GM19455 (cell line): ENCODE measurements at regions not wholly inside any gene's neighbourhood (a gene's known extent, or its start where the extent isn't known, plus 50 kb on each side); places are given as distances from the start of the nearest gene placed in this dataset.

ENCODE experiments used
- ATAC-seq: cut with Tn5 transposase; IDR thresholded peaks from one replicate; pipeline ENCODE4 v1.9.1; 2021; ENCODE audit not compliant: unreplicated experiment

- no peak for ATAC-seq
These were observed 53.4 kb downstream of the FOXB1 start for GRCh38 chr15:60057554-60057953.

GRCh38 chr15:60059186-60059585 lies 55.1 kb downstream of the FOXB1 start:
- ATAC-seq = no peak

- no peak for ATAC-seq
These were observed 57.6 kb downstream of the FOXB1 start for GRCh38 chr15:60061758-60062157.

DNA sequence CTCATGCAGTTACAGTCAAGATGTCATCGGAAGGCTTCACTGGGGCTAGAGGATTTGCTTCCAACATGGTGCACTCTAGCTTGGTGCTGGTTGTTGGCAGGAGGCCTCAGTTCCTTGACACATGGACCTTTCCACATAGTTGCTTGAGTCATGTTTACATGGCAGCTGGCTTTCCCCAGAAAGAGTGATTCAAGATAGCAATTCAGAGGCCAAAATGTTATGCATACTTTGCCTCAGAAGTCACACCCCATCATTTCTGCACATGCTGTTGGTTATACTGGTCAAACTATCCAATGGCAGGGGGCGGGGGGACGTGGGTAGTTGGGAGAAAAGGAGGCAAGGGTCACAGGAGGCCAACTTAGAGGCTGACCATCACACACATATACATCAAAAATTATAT lies 58.7 kb downstream of the FOXB1 start:
- ATAC-seq = no peak

DNA sequence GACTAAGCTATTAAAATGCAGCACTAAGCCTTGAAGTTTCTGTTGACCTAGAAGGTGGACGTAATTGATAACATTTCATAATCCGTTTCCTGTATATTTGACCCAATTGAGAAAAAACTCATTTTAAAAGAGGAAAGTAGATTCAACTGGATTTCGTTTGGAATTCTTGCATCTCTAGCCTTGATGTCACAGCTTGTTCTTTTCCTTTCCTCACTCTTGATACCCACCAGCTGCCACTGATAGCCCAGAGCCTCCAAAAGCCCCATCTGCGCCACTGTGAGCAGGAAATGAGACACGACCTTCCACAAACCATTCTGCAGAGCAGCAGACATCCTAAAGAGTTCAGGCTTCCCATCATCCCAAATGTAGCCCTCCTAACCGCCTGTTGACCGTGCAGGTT lies 61.8 kb downstream of the FOXB1 start:
- ATAC-seq = no peak

GRCh38 chr15:60070838-60071493 lies 66.9 kb downstream of the FOXB1 start:
- no peak for ATAC-seq

- no peak for ATAC-seq
These were observed 68.8 kb downstream of the FOXB1 start for GRCh38 chr15:60072826-60073465.

GRCh38 chr15:60073466-60073840 lies 69.3 kb downstream of the FOXB1 start:
- no peak for ATAC-seq

- no peak for ATAC-seq
These were observed 70.2 kb downstream of the FOXB1 start for GRCh38 chr15:60074181-60074885.

GRCh38 chr15:60076045-60076444 lies 71.9 kb downstream of the FOXB1 start:
- no peak for ATAC-seq

DNA sequence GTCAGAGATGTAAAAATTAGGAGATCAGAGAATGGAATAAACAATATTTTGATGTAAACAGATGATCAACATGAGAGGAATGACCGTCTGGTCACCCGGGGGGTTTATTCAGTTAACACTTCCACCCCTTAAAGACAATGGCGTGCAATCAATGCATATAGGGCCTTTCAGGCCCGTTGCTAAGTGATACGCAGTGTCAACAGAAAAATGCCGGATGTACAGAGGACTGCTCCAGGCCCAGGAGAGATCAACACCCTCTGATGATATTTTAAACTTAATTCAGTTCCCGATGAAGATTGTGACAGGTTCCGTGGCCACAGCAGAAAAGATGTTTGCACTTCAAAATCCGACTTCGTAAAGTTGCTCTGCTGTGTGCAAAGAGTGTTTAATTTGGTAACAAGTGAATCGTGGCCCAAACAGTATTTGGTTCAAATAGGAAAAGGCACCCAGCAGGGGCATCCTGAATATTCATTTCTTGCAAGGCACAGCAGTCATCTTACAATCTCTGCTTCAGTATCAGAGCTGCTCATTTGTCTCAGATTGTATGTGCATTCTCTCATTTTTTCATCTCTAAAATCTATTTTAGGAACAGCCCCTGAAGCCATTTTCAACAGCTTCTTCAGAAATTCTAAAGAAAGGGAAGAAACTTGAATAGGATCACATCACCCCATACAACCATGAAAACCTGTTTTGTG lies 72.6 kb downstream of the FOXB1 start:
- no peak for ATAC-seq

DNA sequence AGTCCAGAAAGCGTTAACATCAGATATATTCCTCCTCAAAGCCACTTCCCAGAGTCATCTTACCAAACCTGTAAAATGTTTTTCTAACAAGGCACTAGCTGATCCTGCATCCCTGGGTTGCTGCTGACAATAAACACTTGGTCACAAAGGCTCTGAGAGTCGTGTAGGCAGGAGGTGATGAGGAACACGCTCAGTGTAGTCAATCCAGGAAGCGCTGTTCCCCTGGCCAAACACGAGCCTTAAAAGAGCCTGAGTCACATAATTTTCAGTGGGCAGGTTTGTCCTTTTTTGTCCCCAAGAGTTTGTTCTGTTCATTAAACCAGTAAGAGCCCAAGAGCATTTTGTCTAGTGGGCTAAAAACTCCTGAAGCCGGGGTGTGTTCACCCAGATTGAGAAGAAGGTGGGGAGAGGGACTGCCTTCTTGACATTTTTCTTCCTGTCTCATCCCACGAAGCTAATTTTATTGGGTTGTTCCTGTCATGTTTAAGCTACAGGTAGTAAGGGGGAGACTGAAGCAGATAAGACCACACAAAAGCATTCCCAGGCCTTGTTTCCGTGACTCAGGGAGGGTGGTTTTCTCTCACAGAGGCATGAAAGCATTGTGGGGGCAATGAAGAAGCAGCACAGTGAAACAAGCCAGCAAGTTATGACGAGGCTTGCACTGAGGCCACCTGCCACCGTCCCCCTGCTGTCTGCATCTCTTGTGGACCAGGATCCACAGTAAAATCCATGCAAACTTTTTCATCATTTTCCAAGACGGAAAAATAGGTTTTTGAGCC lies 73.7 kb downstream of the FOXB1 start:
- ATAC-seq = no peak

DNA sequence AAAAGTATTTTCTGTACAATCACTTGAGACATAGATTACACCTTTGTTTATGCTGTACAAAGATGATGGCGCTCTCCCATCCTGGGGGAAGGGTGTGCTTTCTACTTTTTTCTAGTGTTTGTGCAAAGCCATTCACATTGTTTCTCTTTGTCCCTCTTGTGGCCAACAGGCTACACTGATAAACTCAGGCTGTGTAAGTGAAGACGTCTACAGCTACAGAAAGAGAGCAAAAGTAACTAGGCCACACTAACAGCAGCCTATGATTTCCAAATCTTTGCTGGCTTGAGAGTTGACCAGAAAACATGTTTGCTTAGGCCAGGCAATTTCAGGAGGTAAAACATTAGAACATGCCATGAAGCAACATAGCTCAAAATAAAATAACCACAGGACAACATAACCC lies 75.1 kb downstream of the FOXB1 start:
- no peak for ATAC-seq

DNA sequence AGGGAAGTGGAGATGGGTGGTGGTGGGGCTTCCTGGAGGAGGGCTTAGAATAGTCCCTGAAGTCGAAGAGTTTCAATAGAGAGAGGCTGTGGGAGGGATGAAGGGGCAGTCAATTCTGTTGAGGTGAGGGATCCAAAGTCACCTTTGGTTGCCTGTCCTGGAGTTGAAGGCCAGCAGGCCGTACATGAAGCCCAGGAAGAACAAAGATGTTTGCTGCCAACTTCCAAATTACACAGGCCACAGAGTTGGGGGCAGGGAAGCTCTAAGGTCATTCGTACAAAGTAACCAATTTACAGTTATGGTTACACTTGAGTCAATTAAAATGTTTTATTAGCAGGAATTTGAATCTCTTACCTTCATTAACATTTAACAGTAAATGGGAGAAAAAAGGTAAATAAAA lies 77.9 kb downstream of the FOXB1 start:
- ATAC-seq = no peak

GRCh38 chr15:60083318-60083717 lies 79.2 kb downstream of the FOXB1 start:
- no peak for ATAC-seq

GRCh38 chr15:60086681-60087429 lies 82.7 kb downstream of the FOXB1 start:
- no peak for ATAC-seq

DNA sequence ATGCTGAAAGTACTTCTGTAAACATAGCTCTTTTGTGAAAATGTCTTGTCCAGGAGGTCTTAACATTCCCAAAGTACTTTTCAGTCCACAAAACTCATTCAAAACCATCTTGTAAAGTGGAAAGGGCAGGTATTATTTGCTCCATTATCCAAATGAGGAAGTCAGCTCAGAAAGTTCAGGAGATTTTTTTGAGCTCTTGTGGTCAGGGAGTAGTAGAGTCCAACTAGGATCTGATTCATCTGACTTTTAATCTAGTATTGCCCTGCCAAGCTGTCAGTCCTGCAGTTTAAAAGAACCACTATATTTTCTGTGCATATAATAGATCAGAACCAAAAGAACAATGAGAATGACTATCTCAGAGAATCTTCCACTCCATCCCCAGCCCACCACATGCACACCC lies 83.5 kb downstream of the FOXB1 start:
- ATAC-seq = no peak

DNA sequence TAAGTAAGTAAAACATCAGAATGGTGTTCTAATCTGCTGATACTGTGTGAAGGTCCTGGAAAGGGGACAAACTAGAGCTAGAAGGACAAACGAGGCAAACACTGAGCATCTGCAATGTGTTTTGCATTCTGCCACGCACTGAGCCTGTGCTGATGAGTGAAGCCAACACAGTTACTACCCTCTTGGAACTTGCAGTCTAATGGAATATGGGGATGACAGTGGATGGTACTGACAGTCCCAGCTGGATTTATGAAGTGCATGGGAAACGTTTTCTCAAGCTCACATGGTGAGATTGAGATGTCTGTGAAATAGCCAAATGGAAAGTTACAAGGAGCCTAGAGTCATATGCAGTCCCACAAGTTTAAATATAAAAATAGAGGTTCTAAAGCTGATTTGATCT lies 86.6 kb downstream of the FOXB1 start:
- ATAC-seq = no peak

DNA sequence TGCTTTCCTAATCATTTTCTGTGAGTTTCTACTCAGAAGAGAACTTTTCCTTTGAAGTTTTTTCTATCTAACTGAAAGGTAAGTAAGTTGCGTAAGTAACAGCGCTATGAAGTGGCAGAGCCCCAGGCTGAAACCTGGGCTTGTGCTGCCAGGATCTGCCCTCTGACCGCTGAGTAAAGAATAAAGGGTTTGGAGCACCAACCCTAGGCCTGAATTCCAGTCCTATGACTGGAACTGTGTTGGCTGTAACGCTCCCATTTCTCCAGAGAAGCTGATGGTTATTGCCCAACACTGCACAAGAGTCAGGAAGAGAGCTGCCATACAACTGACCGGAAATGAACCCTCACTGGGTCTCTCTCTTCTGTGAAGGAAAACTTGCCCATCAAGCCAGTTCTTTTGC lies 87.0 kb downstream of the FOXB1 start:
- ATAC-seq = no peak

DNA sequence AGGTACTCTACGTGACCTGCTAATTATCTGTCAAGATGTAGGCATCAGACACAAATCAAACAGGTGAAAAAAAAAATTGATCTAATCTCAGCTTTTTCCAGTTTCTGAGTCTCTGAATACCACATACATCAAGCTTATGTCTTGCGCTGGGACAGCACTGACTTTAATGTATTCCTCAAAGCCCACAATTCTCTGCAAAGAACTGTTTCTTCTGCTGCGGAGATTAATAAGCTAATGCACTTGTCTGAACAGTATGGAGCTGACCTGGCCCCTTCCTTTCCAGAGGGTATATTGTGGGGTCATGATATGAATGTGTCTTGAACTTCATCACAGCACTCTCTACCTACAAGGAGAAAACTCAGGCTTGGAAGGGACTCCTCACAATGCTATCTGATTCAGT lies 87.8 kb downstream of the FOXB1 start:
- ATAC-seq = no peak
